ENCODE measurements at regions not wholly inside any gene's neighbourhood (a gene's known extent, or its start where the extent isn't known, plus 50 kb on each side); places are given as distances from the start of the nearest gene placed in this dataset.

- H3K9me3 Mint-ChIP-seq (ENCODE audit: low read depth), result no peaks in the 10 kb centered on the region
- no peak for DNase-seq (ENCODE audit: low spot score)
- H3K27me3 Mint-ChIP-seq (ENCODE audit: low read depth), result no peaks in the 10 kb centered on the region
- H3K36me3 Mint-ChIP-seq (ENCODE audit: low read depth), result no peaks in the 10 kb centered on the region
- no peak overlapping the region for H3K27ac Mint-ChIP-seq (ENCODE audit: unreplicated experiment)
- no peaks in the 10 kb centered on the region for H3K4me1 Mint-ChIP-seq (ENCODE audit: low read depth)
- H3K4me3 Mint-ChIP-seq (ENCODE audit: unreplicated experiment), result no peak overlapping the region
- TF ChIP-seq, protein P1, sequence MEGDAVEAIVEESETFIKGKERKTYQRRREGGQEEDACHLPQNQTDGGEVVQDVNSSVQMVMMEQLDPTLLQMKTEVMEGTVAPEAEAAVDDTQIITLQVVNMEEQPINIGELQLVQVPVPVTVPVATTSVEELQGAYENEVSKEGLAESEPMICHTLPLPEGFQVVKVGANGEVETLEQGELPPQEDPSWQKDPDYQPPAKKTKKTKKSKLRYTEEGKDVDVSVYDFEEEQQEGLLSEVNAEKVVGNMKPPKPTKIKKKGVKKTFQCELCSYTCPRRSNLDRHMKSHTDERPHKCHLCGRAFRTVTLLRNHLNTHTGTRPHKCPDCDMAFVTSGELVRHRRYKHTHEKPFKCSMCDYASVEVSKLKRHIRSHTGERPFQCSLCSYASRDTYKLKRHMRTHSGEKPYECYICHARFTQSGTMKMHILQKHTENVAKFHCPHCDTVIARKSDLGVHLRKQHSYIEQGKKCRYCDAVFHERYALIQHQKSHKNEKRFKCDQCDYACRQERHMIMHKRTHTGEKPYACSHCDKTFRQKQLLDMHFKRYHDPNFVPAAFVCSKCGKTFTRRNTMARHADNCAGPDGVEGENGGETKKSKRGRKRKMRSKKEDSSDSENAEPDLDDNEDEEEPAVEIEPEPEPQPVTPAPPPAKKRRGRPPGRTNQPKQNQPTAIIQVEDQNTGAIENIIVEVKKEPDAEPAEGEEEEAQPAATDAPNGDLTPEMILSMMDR (IDR thresholded peaks at IDR 0.05), result no peak
Measured at GRCh38 chr1:218948446-218948845, 225.2 kb upstream of the LYPLAL1 start.

DNA sequence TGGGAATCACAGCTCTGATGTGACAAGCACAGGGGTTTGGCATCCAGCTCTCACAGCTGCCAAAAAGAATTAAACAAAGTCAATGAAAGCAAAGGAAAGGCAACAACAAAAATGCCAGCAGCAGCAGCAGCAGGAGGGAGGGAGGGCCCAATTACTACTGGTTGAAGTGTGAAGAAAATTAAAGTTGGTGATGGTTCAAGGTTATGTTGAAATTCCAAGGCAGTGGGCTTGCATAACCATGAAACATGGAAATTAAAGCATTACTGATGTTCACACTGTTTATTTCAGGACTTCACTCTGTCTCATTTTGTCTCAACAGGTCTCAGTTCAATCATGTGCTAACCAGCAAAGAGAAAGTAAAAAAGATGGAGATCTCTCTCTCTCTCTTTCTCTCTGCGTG is 220.3 kb upstream of the LYPLAL1 start:
- Mint-ChIP-seq H3K4me1 (ENCODE audit: low read depth) (peaks cover 8% of the 10 kb centered on the region), H3K4me3 (ENCODE audit: unreplicated experiment) (no peak overlapping the region)

DNA sequence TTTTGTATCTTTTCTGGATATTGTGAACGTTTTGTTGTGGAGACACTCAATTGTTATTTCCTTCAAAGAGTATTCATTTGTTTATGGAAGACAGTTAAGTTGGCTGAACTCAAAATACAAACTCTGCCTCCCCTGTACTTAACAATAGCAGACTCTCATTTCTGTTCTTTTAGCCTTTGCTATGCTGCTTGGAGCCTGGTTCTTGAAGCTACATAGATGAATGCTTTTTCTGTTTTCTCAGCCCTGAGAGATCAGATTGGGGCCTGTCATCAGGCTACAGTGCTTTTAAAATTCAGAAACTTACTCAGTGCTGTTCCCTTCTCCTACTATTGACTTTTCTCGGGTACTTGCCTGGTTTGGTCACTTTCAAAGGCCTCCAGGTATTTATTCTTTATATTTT is 215.7 kb upstream of the LYPLAL1 start:
- H3K4me1 Mint-ChIP-seq (ENCODE audit: low read depth), result peaks cover 8% of the 10 kb centered on the region
- TF ChIP-seq, protein P1 (IDR thresholded peaks at IDR 0.05), result no peak
- H3K4me3 Mint-ChIP-seq (ENCODE audit: unreplicated experiment), result no peak overlapping the region
- DNase-seq (ENCODE audit: low spot score), result no peak
- no peaks in the 10 kb centered on the region for H3K36me3 Mint-ChIP-seq (ENCODE audit: low read depth)
- no peak overlapping the region for H3K27ac Mint-ChIP-seq (ENCODE audit: unreplicated experiment)
- no peaks in the 10 kb centered on the region for H3K27me3 Mint-ChIP-seq (ENCODE audit: low read depth)
- H3K9me3 Mint-ChIP-seq (ENCODE audit: low read depth), result peaks cover 5% of the 10 kb centered on the region

More for the DNA sequence above, 220.3 kb upstream of the LYPLAL1 start:
- peaks cover 5% of the 10 kb centered on the region for H3K9me3 Mint-ChIP-seq (ENCODE audit: low read depth)
- no peak overlapping the region for H3K27ac Mint-ChIP-seq (ENCODE audit: unreplicated experiment)
- TF ChIP-seq, protein P1 (IDR thresholded peaks at IDR 0.05), result no peak
- DNase-seq (ENCODE audit: low spot score), result no peak
- no peaks in the 10 kb centered on the region for H3K36me3 Mint-ChIP-seq (ENCODE audit: low read depth)
- H3K27me3 Mint-ChIP-seq (ENCODE audit: low read depth), result no peaks in the 10 kb centered on the region

- no peak for DNase-seq (ENCODE audit: low spot score)
- no peak overlapping the region for H3K4me3 Mint-ChIP-seq (ENCODE audit: unreplicated experiment)
- no peaks in the 10 kb centered on the region for H3K27me3 Mint-ChIP-seq (ENCODE audit: low read depth)
- peaks cover 4% of the 10 kb centered on the region for H3K4me1 Mint-ChIP-seq (ENCODE audit: low read depth)
- H3K9me3 Mint-ChIP-seq (ENCODE audit: low read depth), result peaks cover 5% of the 10 kb centered on the region
- H3K27ac Mint-ChIP-seq (ENCODE audit: unreplicated experiment), result no peak overlapping the region
- H3K36me3 Mint-ChIP-seq (ENCODE audit: low read depth), result no peaks in the 10 kb centered on the region
- TF ChIP-seq, protein P1 (IDR thresholded peaks at IDR 0.05), result no peak
Measured at GRCh38 chr1:218959784-218960183, 213.9 kb upstream of the LYPLAL1 start.

GRCh38 chr1:218964471-218965185 is 209.1 kb upstream of the LYPLAL1 start:
- no peak for DNase-seq (ENCODE audit: low spot score)
- Mint-ChIP-seq H3K27ac (ENCODE audit: unreplicated experiment) (no peak overlapping the region), H3K4me1 (ENCODE audit: low read depth) (peaks cover 6% of the 10 kb centered on the region), H3K9me3 (ENCODE audit: low read depth) (peaks cover 13% of the 10 kb centered on the region), H3K4me3 (ENCODE audit: unreplicated experiment) (no peak overlapping the region), H3K27me3 (ENCODE audit: low read depth) (no peaks in the 10 kb centered on the region), H3K36me3 (ENCODE audit: low read depth) (no peaks in the 10 kb centered on the region)
- TF ChIP-seq, protein P1 (IDR thresholded peaks at IDR 0.05), result no peak

Measured in chondrocyte (in vitro differentiated cells).